ENCODE measurements at regions not wholly inside any gene's neighbourhood (a gene's known extent, or its start where the extent isn't known, plus 50 kb on each side); places are given as distances from the start of the nearest gene placed in this dataset.
"Not testable (repeated sequence)": the region's sequence is repeated elsewhere in the genome, so short reads cannot be mapped to it uniquely, and the experiment has no call there.

DNA sequence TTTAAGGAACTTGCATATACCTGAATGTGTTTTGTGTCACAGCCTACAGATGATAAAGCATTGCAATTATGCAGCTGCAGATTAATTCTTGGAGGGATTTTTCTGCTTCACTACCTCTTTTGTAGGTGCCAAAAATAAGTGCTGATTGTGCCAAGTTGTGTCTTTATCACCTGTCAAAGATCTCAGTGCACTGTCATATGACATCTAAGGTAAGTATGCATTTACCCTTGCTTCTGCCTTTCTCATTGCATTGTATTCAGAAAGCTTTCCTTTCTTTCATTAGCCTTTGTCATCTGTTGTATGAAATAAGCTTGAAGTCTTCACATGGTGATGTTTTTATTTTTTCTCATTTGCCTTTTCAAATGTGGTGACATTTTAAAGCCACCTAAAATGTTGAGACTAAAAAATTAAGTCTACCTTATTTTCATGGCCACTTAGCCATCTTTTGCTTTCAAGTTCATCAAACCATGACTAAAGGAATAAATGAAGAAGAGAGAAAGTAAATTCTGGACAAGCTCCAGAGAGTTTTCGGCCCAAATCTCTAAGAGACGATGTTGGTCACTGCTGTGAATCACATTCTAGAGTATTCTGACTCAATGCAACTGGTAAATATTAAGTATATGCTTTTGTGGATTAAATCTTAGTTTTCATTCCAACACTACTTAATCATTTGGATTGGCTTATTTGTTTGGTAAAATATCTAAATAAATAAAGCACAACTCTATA lies 381.8 kb upstream of the EPHA3 start:
- TF ChIP-seq, protein P1, sequence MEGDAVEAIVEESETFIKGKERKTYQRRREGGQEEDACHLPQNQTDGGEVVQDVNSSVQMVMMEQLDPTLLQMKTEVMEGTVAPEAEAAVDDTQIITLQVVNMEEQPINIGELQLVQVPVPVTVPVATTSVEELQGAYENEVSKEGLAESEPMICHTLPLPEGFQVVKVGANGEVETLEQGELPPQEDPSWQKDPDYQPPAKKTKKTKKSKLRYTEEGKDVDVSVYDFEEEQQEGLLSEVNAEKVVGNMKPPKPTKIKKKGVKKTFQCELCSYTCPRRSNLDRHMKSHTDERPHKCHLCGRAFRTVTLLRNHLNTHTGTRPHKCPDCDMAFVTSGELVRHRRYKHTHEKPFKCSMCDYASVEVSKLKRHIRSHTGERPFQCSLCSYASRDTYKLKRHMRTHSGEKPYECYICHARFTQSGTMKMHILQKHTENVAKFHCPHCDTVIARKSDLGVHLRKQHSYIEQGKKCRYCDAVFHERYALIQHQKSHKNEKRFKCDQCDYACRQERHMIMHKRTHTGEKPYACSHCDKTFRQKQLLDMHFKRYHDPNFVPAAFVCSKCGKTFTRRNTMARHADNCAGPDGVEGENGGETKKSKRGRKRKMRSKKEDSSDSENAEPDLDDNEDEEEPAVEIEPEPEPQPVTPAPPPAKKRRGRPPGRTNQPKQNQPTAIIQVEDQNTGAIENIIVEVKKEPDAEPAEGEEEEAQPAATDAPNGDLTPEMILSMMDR (IDR thresholded peaks at IDR 0.05; ENCODE audit: unreplicated experiment), result no peak
- Mint-ChIP-seq H3K36me3 (ENCODE audit: insufficient read depth) (no peaks in the 10 kb centered on the region), H3K27ac (no peak overlapping the region), H3K9me3 (ENCODE audit: low read depth) (peaks cover 3% of the 10 kb centered on the region), H3K4me1 (ENCODE audit: low read depth) (peaks cover 1% of the 10 kb centered on the region), H3K4me3 (ENCODE audit: low read depth) (no peak overlapping the region), H3K27me3 (no peaks in the 10 kb centered on the region)
- DNase-seq (ENCODE audit: low spot score, unreplicated experiment), result no peak

DNA sequence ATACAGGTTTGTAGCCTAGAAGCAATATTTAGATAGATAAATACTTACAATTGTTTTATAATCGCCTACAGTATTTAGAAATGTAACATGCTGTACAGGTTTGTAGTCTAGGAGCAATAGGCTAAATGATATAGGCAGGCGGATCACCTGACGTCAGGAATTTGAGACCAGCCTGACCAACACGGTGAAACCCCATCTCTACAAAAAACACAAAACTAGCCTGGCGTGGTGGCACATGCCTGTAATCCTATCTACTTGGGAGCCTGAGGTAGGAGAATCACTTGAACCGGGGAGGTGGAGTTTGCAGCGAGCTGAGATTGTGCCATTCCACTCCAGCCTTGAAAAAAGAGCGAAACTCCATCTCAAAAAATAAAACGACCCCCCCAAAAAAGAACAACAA lies 375.2 kb upstream of the EPHA3 start:
- TF ChIP-seq, protein P1 (IDR thresholded peaks at IDR 0.05; ENCODE audit: unreplicated experiment), result no peak
- no peak overlapping the region for H3K27ac Mint-ChIP-seq
- H3K36me3 Mint-ChIP-seq (ENCODE audit: insufficient read depth), result no peaks in the 10 kb centered on the region
- no peak for DNase-seq (ENCODE audit: low spot score, unreplicated experiment)
- peaks cover 4% of the 10 kb centered on the region for H3K4me1 Mint-ChIP-seq (ENCODE audit: low read depth)
- no peak overlapping the region for H3K4me3 Mint-ChIP-seq (ENCODE audit: low read depth)
- H3K27me3 Mint-ChIP-seq, result no peaks in the 10 kb centered on the region
- no peaks in the 10 kb centered on the region for H3K9me3 Mint-ChIP-seq (ENCODE audit: low read depth)

DNA sequence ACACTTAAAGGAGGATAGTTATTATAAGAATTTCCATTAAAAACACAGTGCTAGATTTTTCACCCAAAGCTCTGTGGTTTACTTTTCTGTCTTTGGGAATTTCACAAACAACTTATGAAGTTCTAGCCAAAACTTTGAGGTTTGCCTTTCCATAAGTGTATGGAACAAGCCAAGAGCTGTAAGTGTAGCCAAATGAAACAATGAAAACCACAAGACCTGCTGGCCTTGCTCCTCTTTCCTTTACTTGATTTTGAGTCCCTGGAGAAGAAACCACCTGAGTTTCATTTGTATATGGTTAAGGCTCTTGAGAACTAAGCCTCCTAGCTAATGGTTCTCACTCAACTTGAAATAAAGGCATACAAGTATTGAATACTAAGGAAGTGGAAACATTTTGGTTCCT lies 365.3 kb upstream of the EPHA3 start:
- Mint-ChIP-seq H3K27me3 (no peaks in the 10 kb centered on the region), H3K36me3 (ENCODE audit: insufficient read depth) (no peaks in the 10 kb centered on the region), H3K4me1 (ENCODE audit: low read depth) (peaks cover 6% of the 10 kb centered on the region), H3K27ac (no peak overlapping the region), H3K9me3 (ENCODE audit: low read depth) (no peaks in the 10 kb centered on the region), H3K4me3 (ENCODE audit: low read depth) (no peak overlapping the region)
- no peak for DNase-seq (ENCODE audit: low spot score, unreplicated experiment)
- TF ChIP-seq, protein P1 (IDR thresholded peaks at IDR 0.05; ENCODE audit: unreplicated experiment), result no peak

DNA sequence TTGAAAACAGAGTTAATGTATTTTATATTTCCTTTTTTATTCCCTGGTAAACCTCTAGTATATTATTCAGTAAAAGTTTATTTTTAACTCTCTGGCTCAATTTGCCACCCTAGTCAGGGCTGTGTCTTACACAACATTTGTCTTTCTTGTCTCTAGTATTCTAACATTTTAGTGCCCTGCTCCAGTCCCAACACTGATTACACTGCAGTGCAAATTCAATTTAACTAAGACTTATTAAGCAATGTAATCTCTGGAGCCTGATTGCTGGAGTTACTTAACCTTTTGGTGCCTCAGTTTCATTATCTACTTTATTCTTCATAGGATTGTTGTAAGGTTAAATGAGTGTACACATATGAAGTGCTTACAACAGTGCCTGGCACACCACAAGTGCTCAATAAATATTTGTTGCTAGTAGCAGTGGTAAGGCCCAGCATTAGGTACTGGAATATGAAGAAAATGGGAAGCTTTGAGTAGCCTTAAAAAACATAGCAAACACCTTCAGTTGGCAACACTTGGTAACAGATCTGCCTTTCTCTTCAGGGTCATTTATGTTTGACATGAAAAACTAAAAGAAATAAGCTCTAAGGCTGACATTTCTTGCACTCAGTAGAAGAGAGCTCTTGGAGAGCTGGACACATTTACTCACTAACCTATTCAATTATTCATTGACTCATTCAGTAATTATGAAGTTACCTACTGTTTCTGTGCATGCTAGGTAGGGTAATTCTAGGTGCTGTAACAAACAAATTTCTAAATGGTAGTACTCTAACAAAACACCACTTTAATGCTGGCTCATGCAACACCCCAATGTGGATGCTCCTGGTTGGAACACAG lies 364.5 kb upstream of the EPHA3 start:
- Mint-ChIP-seq H3K9me3 (ENCODE audit: low read depth) (no peaks in the 10 kb centered on the region), H3K4me3 (ENCODE audit: low read depth) (no peak overlapping the region), H3K27me3 (no peaks in the 10 kb centered on the region), H3K27ac (no peak overlapping the region), H3K4me1 (ENCODE audit: low read depth) (peaks cover 6% of the 10 kb centered on the region), H3K36me3 (ENCODE audit: insufficient read depth) (no peaks in the 10 kb centered on the region)
- TF ChIP-seq, protein P1 (IDR thresholded peaks at IDR 0.05; ENCODE audit: unreplicated experiment), result no peak
- DNase-seq (ENCODE audit: low spot score, unreplicated experiment), result no peak

DNA sequence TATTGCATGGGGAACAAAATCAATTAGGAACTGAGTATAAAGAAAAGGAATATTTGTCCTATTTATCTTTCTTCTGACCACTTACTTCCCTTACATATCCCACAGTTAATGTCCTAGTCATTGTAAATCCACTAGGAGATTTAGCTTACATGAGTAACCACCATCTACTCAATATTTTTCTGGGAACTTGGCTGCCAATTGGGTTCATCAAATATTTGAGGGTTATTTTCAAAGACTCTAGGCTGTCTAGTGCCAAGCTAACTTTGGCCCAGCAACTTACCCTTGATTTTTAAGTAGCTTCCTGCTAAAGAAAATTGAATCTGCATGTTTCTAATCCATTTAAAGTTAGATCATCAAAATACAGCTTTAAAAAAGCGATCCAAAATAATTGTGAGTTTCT lies 362.5 kb upstream of the EPHA3 start:
- H3K4me1 Mint-ChIP-seq (ENCODE audit: low read depth), result peaks cover 6% of the 10 kb centered on the region
- no peaks in the 10 kb centered on the region for H3K27me3 Mint-ChIP-seq
- H3K4me3 Mint-ChIP-seq (ENCODE audit: low read depth), result no peak overlapping the region
- DNase-seq (ENCODE audit: low spot score, unreplicated experiment), result no peak
- H3K36me3 Mint-ChIP-seq (ENCODE audit: insufficient read depth), result no peaks in the 10 kb centered on the region
- TF ChIP-seq, protein P1 (IDR thresholded peaks at IDR 0.05; ENCODE audit: unreplicated experiment), result no peak
- no peak overlapping the region for H3K27ac Mint-ChIP-seq
- H3K9me3 Mint-ChIP-seq (ENCODE audit: low read depth), result no peaks in the 10 kb centered on the region

DNA sequence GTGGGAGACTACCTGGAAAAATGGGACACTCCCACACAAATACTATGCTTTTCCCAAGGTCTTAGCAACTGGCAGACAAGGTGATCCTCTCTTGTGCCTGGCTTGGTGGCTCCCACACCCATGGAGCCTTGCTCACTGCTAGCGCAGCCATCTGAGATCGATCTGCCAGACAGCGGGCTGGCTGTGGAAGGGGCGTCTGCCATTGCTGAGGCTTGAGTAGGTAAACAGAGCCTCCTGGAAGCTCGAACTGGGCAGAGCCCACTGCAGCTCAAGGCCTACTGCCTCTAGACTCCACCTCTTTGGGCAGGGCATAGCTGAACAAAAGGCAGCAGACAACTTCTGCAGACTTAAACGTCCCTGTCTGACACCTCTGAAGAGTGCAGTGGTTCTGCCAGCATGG lies 360.3 kb upstream of the EPHA3 start:
- H3K4me3 Mint-ChIP-seq (ENCODE audit: low read depth), result not testable (repeated sequence)

More for the DNA sequence above, 360.3 kb upstream of the EPHA3 start:
- not testable (repeated sequence) for H3K9me3 Mint-ChIP-seq (ENCODE audit: low read depth); H3K27me3 Mint-ChIP-seq; H3K36me3 Mint-ChIP-seq (ENCODE audit: insufficient read depth); H3K4me1 Mint-ChIP-seq (ENCODE audit: low read depth); DNase-seq (ENCODE audit: low spot score, unreplicated experiment); H3K27ac Mint-ChIP-seq

All from progenitor cell of endocrine pancreas (in vitro differentiated cells).